ENCODE measurements at regions not wholly inside any gene's neighbourhood (a gene's known extent, or its start where the extent isn't known, plus 50 kb on each side); places are given as distances from the start of the nearest gene placed in this dataset.
"Not testable (repeated sequence)": the region's sequence is repeated elsewhere in the genome, so short reads cannot be mapped to it uniquely, and the experiment has no call there.

DNA sequence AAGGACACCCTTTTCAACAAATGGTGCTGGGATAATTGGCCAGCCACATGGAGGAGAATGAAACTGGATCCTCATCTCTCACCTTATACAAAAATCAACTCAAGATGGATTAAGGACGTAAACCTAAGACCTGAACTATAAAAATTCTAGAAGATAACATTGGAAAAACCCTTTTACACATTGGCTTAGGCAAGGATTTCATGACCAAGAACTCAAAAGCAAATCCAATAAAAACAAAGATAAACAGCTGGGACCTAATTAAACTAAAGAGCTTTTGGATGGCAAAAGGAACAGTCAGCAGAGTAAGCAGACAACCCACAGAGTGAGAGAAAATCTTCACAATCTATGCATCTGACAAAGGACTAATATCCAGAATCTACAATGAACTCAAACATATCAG, 96.9 kb upstream of the BNIP2 start:
- H2BK5ac ChIP-seq (ENCODE audit: insufficient read length, low read length); H2AK5ac ChIP-seq (ENCODE audit: insufficient read length, low read length); H3K23ac ChIP-seq (ENCODE audit: insufficient read length, low read depth, low read length); H3K27me3 ChIP-seq (ENCODE audit: insufficient read depth, low read length); H3K23me2 ChIP-seq (ENCODE audit: insufficient read length, low read depth, low read length, poor library complexity, severe bottlenecking); H2BK12ac ChIP-seq (ENCODE audit: insufficient read length, low read depth, low read length); H2BK120ac ChIP-seq (ENCODE audit: low read depth, low read length, poor library complexity, severe bottlenecking); H2BK20ac ChIP-seq (ENCODE audit: low read depth, low read length, poor library complexity, severe bottlenecking); H2BK15ac ChIP-seq (ENCODE audit: low read depth, low read length); H3K9me3 ChIP-seq (ENCODE audit: control insufficient read depth, low read depth, low read length); H4K20me1 ChIP-seq (ENCODE audit: control insufficient read depth, insufficient read depth, insufficient read length); H3K27ac ChIP-seq (ENCODE audit: insufficient read length, low read depth, low read length); H3K4ac ChIP-seq (ENCODE audit: low read depth, low read length); H3K9me3 Mint-ChIP-seq; H3K4me2 ChIP-seq (ENCODE audit: insufficient read depth, insufficient read length, low read length); H3K4me1 ChIP-seq (ENCODE audit: insufficient read depth, low read length); H3T11ph ChIP-seq (ENCODE audit: low read length); H3K27ac Mint-ChIP-seq; H3K27me3 Mint-ChIP-seq (ENCODE audit: low read depth); H3K14ac ChIP-seq (ENCODE audit: insufficient read depth, low read length); H3K36me3 Mint-ChIP-seq (ENCODE audit: insufficient read depth in 1 of 3, low read depth in 3 of 3); H3K18ac ChIP-seq (ENCODE audit: insufficient read length, low read depth, low read length); H3K4me3 Mint-ChIP-seq; H4K5ac ChIP-seq (ENCODE audit: insufficient read length, low read depth, low read length); DNase-seq; H3K79me2 ChIP-seq (ENCODE audit: insufficient read depth, low read length); H3K9ac ChIP-seq (ENCODE audit: extremely low read depth, insufficient read length, low read length); H4K8ac ChIP-seq (replicated peaks; ENCODE audit: insufficient read length, low read depth, low read length); H2AFZ ChIP-seq (ENCODE audit: low read length); H3K56ac ChIP-seq (ENCODE audit: insufficient read length, low read depth, low read length); H3K79me1 ChIP-seq (ENCODE audit: insufficient read depth, low read depth, low read length, poor library complexity, severe bottlenecking); H4K91ac ChIP-seq (ENCODE audit: insufficient read length, low read depth, low read length): not testable (repeated sequence)
- H3K4me1 Mint-ChIP-seq: peaks cover 9 to 12% of the 10 kb centered on the region in 2 experiments
- WGBS (ENCODE audit: extremely low coverage, insufficient read length, low lambda C conversion rate): no CpG with 5 or more reads among the region's 1 CpG

GRCh38 chr15:59783774-59784520, 94.8 kb upstream of the BNIP2 start:
- not testable (repeated sequence) for H4K8ac ChIP-seq (replicated peaks; ENCODE audit: insufficient read length, low read depth, low read length); H3K18ac ChIP-seq (ENCODE audit: insufficient read length, low read depth, low read length); H3K79me2 ChIP-seq (ENCODE audit: insufficient read depth, low read length); H3K4me2 ChIP-seq (ENCODE audit: insufficient read depth, insufficient read length, low read length); H3K56ac ChIP-seq (ENCODE audit: insufficient read length, low read depth, low read length); DNase-seq; H4K20me1 ChIP-seq (ENCODE audit: control insufficient read depth, insufficient read depth, insufficient read length); H3K23ac ChIP-seq (ENCODE audit: insufficient read length, low read depth, low read length); H2BK20ac ChIP-seq (ENCODE audit: low read depth, low read length, poor library complexity, severe bottlenecking); H4K91ac ChIP-seq (ENCODE audit: insufficient read length, low read depth, low read length); H3K79me1 ChIP-seq (ENCODE audit: insufficient read depth, low read depth, low read length, poor library complexity, severe bottlenecking); H3T11ph ChIP-seq (ENCODE audit: low read length); H3K4ac ChIP-seq (ENCODE audit: low read depth, low read length); H4K5ac ChIP-seq (ENCODE audit: insufficient read length, low read depth, low read length); H2AK5ac ChIP-seq (ENCODE audit: insufficient read length, low read length); H3K27me3 ChIP-seq (ENCODE audit: insufficient read depth, low read length); H3K14ac ChIP-seq (ENCODE audit: insufficient read depth, low read length); H2BK120ac ChIP-seq (ENCODE audit: low read depth, low read length, poor library complexity, severe bottlenecking); H2BK5ac ChIP-seq (ENCODE audit: insufficient read length, low read length); H3K23me2 ChIP-seq (ENCODE audit: insufficient read length, low read depth, low read length, poor library complexity, severe bottlenecking); H3K27ac Mint-ChIP-seq; H3K9me3 ChIP-seq (ENCODE audit: control insufficient read depth, low read depth, low read length); H3K4me3 Mint-ChIP-seq; H3K9me3 Mint-ChIP-seq; H3K9ac ChIP-seq (ENCODE audit: extremely low read depth, insufficient read length, low read length); H2BK12ac ChIP-seq (ENCODE audit: insufficient read length, low read depth, low read length); H3K27ac ChIP-seq (ENCODE audit: insufficient read length, low read depth, low read length); H2BK15ac ChIP-seq (ENCODE audit: low read depth, low read length); H3K27me3 Mint-ChIP-seq (ENCODE audit: low read depth); H3K4me1 ChIP-seq (ENCODE audit: insufficient read depth, low read length); H2AFZ ChIP-seq (ENCODE audit: low read length); H3K36me3 Mint-ChIP-seq (ENCODE audit: insufficient read depth in 1 of 3, low read depth in 3 of 3)
- no CpG with 5 or more reads among the region's 8 CpGs for WGBS (ENCODE audit: extremely low coverage, insufficient read length, low lambda C conversion rate)
- H3K4me1 Mint-ChIP-seq: peaks cover 9 to 12% of the 10 kb centered on the region in 2 experiments

Data from H9 (cell line).